CD4-positive, CD25-positive, alpha-beta regulatory T cell (primary cell): ENCODE measurements at regions not wholly inside any gene's neighbourhood (a gene's known extent, or its start where the extent isn't known, plus 50 kb on each side); places are given as distances from the start of the nearest gene placed in this dataset.
"Not testable (repeated sequence)": the region's sequence is repeated elsewhere in the genome, so short reads cannot be mapped to it uniquely, and the experiment has no call there.

Source experiments
- ATAC-seq, 2 donors: fragments of 150-1000 bp; cut with Tn5 transposase; one replicate each; pipeline ENCODE4 v1.10.0; 2021; ENCODE audit warnings: low read depth in 2 of 2, moderate number of reproducible peaks in 2 of 2, moderate library complexity in 1 of 2
- DNase-seq, 3 donors: peaks; one replicate each; pipeline versions ENCODE4 v3.0.0 to v3.0.0-alpha.2; 2012 to 2022; ENCODE audit warnings: mixed read lengths in 1 of 3
- H3K27ac ChIP-seq: one replicate; pipeline ENCODE4 v1.7.0; 2013; ENCODE audit warnings: mild to moderate bottlenecking, low read length; ENCODE audit not compliant: insufficient read depth, poor library complexity, severe bottlenecking
- H3K27me3 ChIP-seq: one replicate; pipeline ENCODE4 v1.7.0; 2013; ENCODE audit warnings: low read length; ENCODE audit not compliant: control insufficient read depth, insufficient read depth
- H3K36me3 ChIP-seq: one replicate; pipeline ENCODE4 v1.7.0; 2013; ENCODE audit warnings: mild to moderate bottlenecking, low read length, moderate library complexity; ENCODE audit not compliant: control insufficient read depth, insufficient read depth
- H3K4me1 ChIP-seq: 2 replicates; pipeline ENCODE4 v1.7.0; 2013; ENCODE audit warnings: mild to moderate bottlenecking, low read length; ENCODE audit not compliant: insufficient read depth, control insufficient read depth, poor library complexity, severe bottlenecking
- H3K4me3 ChIP-seq: one replicate; pipeline ENCODE4 v1.7.0; 2013; ENCODE audit warnings: low read depth, mild to moderate bottlenecking, low read length, moderate library complexity
- H3K9me3 ChIP-seq, 2 experiments: 1 replicate in 1 of 2; 2 replicates in 1 of 2; pipeline ENCODE4 v1.7.0; 2013; ENCODE audit warnings: low read length in 2 of 2, mild to moderate bottlenecking in 1 of 2, moderate library complexity in 1 of 2; ENCODE audit not compliant: control insufficient read depth in 2 of 2
- H3K27ac Mint-ChIP-seq, 3 donors: one replicate each; pipeline ENCODE4 v1.8.0; 2020 to 2022; ENCODE audit warnings: mild to moderate bottlenecking in 3 of 3, mixed read lengths in 3 of 3, moderate library complexity in 2 of 3
- H3K27me3 Mint-ChIP-seq: one replicate; pipeline ENCODE4 v1.8.0; 2022; ENCODE audit warnings: mild to moderate bottlenecking, mixed read lengths
- H3K36me3 Mint-ChIP-seq: one replicate; pipeline ENCODE4 v1.8.0; 2020; ENCODE audit warnings: mixed read lengths
- H3K4me1 Mint-ChIP-seq, 4 donors: one replicate each; pipeline ENCODE4 v1.8.0; 2020 to 2022; ENCODE audit warnings: mixed read lengths in 4 of 4, mild to moderate bottlenecking in 1 of 4
- H3K4me3 Mint-ChIP-seq, 4 donors: one replicate each; pipeline ENCODE4 v1.8.0; 2020 to 2022; ENCODE audit warnings: mild to moderate bottlenecking in 4 of 4, mixed read lengths in 4 of 4, moderate library complexity in 3 of 4
- H3K9me3 Mint-ChIP-seq, 7 donors: one replicate each; pipeline ENCODE4 v1.8.0; 2020 to 2022; ENCODE audit warnings: mixed read lengths in 7 of 7, mild to moderate bottlenecking in 3 of 7, moderate library complexity in 2 of 7

DNA sequence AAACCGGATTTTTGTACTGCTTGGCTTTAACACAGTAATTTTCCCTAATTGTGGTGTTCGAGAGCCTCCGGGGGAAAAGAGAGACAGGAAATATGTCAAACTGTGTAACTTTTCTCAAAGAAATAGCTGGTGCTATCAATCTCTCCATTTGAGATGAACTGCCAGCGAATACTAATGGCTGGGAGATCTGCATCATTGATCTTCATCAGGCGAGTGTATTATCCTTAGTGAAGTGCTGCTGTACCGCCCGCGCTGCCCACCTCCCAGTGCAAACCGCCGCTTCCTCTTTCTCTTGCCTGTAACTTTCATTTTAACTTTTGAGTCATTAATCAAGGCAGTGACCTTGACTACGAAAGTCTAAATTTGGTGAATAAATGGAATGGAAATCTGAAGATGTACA lies 246.1 kb upstream of the ST6GAL2 start:
- ATAC-seq (no peak), DNase-seq (no peak)
- Mint-ChIP-seq H3K27me3 (no peaks in the 10 kb centered on the region), H3K4me1 (no peaks in the 10 kb centered on the region), H3K27ac (no peak overlapping the region), H3K4me3 (no peak overlapping the region), H3K36me3 (no peaks in the 10 kb centered on the region), H3K9me3 (peaks cover 0 to 3% (median 1%) of the 10 kb centered on the region in 7 donors)
- Histone ChIP-seq H3K27me3 (no peaks in the 10 kb centered on the region), H3K4me3 (no peak overlapping the region), H3K27ac (no peak overlapping the region), H3K4me1 (no peaks in the 10 kb centered on the region), H3K9me3 (no peaks in the 10 kb centered on the region), H3K36me3 (no peaks in the 10 kb centered on the region)

DNA sequence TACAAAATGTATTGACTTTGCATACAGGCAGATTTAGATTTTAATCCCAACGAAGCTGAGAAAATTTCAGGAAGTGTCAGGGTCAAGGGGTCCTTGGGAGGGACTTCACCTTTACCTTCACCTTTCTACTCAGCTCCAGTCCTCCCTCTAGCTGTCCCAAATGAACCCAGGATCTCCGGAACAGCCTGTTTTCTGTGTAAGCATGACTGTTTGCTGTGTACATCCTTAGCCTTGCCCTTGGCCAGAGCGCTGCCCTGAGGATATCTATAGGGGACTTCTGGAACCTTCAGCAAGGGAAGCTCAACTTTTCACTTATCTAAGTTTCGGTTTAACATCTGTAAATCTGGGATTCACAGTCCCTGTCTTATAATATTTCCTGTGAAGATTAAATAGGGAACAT lies 246.8 kb upstream of the ST6GAL2 start:
- H3K4me3 Mint-ChIP-seq, result no peak overlapping the region
- Histone ChIP-seq H3K4me3 (no peak overlapping the region), H3K36me3 (no peaks in the 10 kb centered on the region), H3K27ac (no peak overlapping the region), H3K9me3 (no peaks in the 10 kb centered on the region), H3K4me1 (no peaks in the 10 kb centered on the region), H3K27me3 (no peaks in the 10 kb centered on the region)
- ATAC-seq (no peak), DNase-seq (no peak)
- peaks cover 0 to 3% (median 1%) of the 10 kb centered on the region in 7 donors for H3K9me3 Mint-ChIP-seq
- H3K27me3 Mint-ChIP-seq, result no peaks in the 10 kb centered on the region
- H3K4me1 Mint-ChIP-seq, result no peaks in the 10 kb centered on the region
- H3K27ac Mint-ChIP-seq, result no peak overlapping the region
- H3K36me3 Mint-ChIP-seq, result no peaks in the 10 kb centered on the region

DNA sequence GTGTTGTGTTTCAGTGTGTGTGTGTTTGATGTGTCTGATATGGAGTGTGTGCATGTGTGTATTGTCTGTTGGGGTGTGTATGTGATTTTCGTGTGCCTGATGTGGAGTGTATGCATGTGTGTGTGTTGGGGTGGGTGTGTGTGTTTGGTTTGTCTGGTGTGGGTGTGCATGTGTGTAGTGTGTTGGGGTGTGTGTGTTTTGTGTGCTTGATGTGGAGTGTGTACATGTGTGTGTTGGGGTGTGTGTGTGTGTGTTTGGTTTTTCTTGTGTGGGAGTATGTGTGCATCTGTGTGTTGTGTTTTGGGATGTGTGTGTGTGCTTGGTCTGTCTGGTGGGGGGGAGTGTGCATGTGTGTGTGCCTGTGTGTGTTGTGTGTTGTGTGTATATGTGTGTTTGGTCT lies 247.4 kb upstream of the ST6GAL2 start:
- H3K4me3 ChIP-seq, result no peak overlapping the region
- H3K4me3 Mint-ChIP-seq, result no peak overlapping the region
- H3K4me1 ChIP-seq, result no peaks in the 10 kb centered on the region
- no peaks in the 10 kb centered on the region for H3K36me3 ChIP-seq
- no peak for DNase-seq
- peaks cover 0 to 3% (median 1%) of the 10 kb centered on the region in 7 donors for H3K9me3 Mint-ChIP-seq
- H3K27me3 ChIP-seq, result no peaks in the 10 kb centered on the region
- no peaks in the 10 kb centered on the region for H3K9me3 ChIP-seq
- no peaks in the 10 kb centered on the region for H3K36me3 Mint-ChIP-seq
- no peak overlapping the region for H3K27ac ChIP-seq
- no peak overlapping the region for H3K27ac Mint-ChIP-seq
- no peak for ATAC-seq
- H3K4me1 Mint-ChIP-seq, result no peaks in the 10 kb centered on the region
- H3K27me3 Mint-ChIP-seq, result no peaks in the 10 kb centered on the region

DNA sequence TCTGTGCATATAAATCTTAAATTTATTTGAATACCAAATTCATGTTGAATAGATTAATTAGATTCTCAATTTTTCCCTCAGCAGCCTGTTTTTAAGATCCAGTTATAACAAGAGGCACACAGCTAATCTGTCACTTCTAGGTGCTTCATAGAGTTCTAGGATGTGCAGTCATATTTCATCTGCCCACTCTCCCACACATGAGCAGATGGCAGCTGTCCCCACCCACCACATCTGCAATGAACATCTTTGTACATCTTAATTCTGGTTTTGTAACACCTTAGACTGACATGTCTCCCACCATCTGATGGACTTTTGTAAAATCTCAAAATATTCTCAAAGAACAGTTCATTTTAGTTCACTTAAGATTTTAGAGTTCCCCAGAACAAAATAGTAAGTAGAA lies 250.8 kb upstream of the ST6GAL2 start:
- Histone ChIP-seq H3K27ac (no peak overlapping the region), H3K4me1 (no peaks in the 10 kb centered on the region), H3K27me3 (no peaks in the 10 kb centered on the region), H3K4me3 (no peak overlapping the region), H3K9me3 (no peaks in the 10 kb centered on the region), H3K36me3 (no peaks in the 10 kb centered on the region)
- ATAC-seq (no peak), DNase-seq (no peak)
- H3K36me3 Mint-ChIP-seq, result no peaks in the 10 kb centered on the region
- peaks cover 0 to 5% (median 1%) of the 10 kb centered on the region in 7 donors for H3K9me3 Mint-ChIP-seq
- H3K27me3 Mint-ChIP-seq, result no peaks in the 10 kb centered on the region
- H3K27ac Mint-ChIP-seq, result no peak overlapping the region
- no peak overlapping the region for H3K4me3 Mint-ChIP-seq
- no peaks in the 10 kb centered on the region for H3K4me1 Mint-ChIP-seq

DNA sequence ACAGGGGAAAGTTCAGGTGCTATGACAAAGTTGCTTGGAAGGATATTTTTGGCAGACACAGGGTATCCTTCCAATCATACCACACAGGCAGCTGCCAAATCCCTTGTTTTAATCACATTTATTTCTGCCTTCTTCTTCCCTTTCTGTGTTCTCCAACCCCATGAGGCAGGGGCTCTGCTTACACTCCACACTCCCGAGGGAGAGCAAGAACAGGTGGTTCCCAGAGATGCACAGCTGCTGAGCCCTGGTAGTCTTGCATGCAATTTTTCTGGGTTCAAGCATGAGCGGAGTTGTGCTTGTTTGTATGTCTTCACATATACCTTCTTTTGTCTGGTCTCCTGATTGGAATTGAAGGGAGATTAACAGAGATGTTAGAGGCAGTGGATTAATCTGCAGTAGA lies 251.7 kb upstream of the ST6GAL2 start:
- no peak overlapping the region for H3K4me3 Mint-ChIP-seq
- no peak for ATAC-seq
- H3K36me3 Mint-ChIP-seq, result no peaks in the 10 kb centered on the region

DNA sequence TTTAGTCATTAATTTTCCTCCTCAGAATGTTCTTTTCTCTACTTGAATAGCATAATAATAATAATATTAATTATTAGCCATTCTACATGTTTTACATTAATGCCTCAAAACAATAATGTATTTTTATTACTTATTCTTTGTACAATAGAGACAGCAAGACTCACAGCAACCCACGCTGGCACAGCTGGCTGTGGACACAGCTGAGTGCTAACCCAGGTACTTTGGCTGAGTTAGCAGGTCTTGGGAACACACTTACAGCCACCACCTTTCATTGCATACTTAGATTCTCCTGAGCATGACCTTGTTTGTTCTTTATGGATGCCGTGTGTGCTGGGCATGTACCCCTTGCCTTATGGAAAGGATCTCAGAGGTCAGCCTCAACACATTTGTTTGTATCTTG lies 260.2 kb upstream of the ST6GAL2 start:
- Mint-ChIP-seq H3K9me3 (peaks cover 0 to 6% (median 2%) of the 10 kb centered on the region in 7 donors), H3K4me1 (no peaks in the 10 kb centered on the region)
- H3K27me3 ChIP-seq, result no peaks in the 10 kb centered on the region

More for the DNA sequence above, 251.7 kb upstream of the ST6GAL2 start:
- DNase-seq, result no peak
- Mint-ChIP-seq H3K9me3 (peaks cover 0 to 5% (median 2%) of the 10 kb centered on the region in 7 donors), H3K4me1 (no peaks in the 10 kb centered on the region), H3K27ac (no peak overlapping the region), H3K27me3 (no peaks in the 10 kb centered on the region)
- H3K4me3 ChIP-seq, result no peak overlapping the region
- H3K4me1 ChIP-seq, result no peaks in the 10 kb centered on the region
- H3K27me3 ChIP-seq, result no peaks in the 10 kb centered on the region
- H3K36me3 ChIP-seq, result no peaks in the 10 kb centered on the region
- H3K27ac ChIP-seq, result no peak overlapping the region
- no peaks in the 10 kb centered on the region for H3K9me3 ChIP-seq

GRCh38 chr2:107146645-107147044 lies 260.7 kb upstream of the ST6GAL2 start:
- not testable (repeated sequence) for H3K9me3 ChIP-seq, H3K27me3 ChIP-seq, H3K4me3 Mint-ChIP-seq, H3K9me3 Mint-ChIP-seq, H3K27ac ChIP-seq, H3K4me1 ChIP-seq, H3K36me3 ChIP-seq, H3K4me3 ChIP-seq, ATAC-seq, H3K36me3 Mint-ChIP-seq, DNase-seq, H3K27me3 Mint-ChIP-seq, H3K27ac Mint-ChIP-seq, H3K4me1 Mint-ChIP-seq

More for the DNA sequence above, 260.2 kb upstream of the ST6GAL2 start:
- no peaks in the 10 kb centered on the region for H3K36me3 Mint-ChIP-seq
- Histone ChIP-seq H3K27ac (no peak overlapping the region), H3K9me3 (peaks cover 0 to 2% of the 10 kb centered on the region in 2 experiments), H3K36me3 (no peaks in the 10 kb centered on the region), H3K4me1 (no peaks in the 10 kb centered on the region), H3K4me3 (no peak overlapping the region)
- no peak overlapping the region for H3K4me3 Mint-ChIP-seq
- no peak for DNase-seq
- no peaks in the 10 kb centered on the region for H3K27me3 Mint-ChIP-seq
- no peak overlapping the region for H3K27ac Mint-ChIP-seq
- no peak for ATAC-seq

- ATAC-seq, result no peak
- Mint-ChIP-seq H3K36me3 (no peaks in the 10 kb centered on the region), H3K4me3 (no peak overlapping the region), H3K9me3 (peaks cover 0 to 6% (median 3%) of the 10 kb centered on the region in 7 donors), H3K27me3 (no peaks in the 10 kb centered on the region), H3K4me1 (no peaks in the 10 kb centered on the region), H3K27ac (no peak overlapping the region)
- Histone ChIP-seq H3K27ac (no peak overlapping the region), H3K27me3 (no peaks in the 10 kb centered on the region), H3K9me3 (peaks cover 0 to 2% of the 10 kb centered on the region in 2 experiments), H3K4me1 (no peaks in the 10 kb centered on the region), H3K36me3 (no peaks in the 10 kb centered on the region), H3K4me3 (no peak overlapping the region)
- no peak for DNase-seq
Observed at GRCh38 chr2:107148055-107148454, 262.1 kb upstream of the ST6GAL2 start.
